Lung (tissue), 11 donors: ENCODE measurements at regions not wholly inside any gene's neighbourhood (a gene's known extent, or its start where the extent isn't known, plus 50 kb on each side); places are given as distances from the start of the nearest gene placed in this dataset.

Source experiments
- ATAC-seq: fragments of 200-7000 bp; cut with Tn5 transposase; one replicate; pipeline ENCODE4 v1.9.1; 2020; ENCODE audit warnings: moderate number of reproducible peaks; ENCODE audit not compliant: insufficient read depth, low FRiP score
- DNase-seq, 3 donors: peaks; one replicate each; pipeline ENCODE4 v3.0.0-alpha.2; 2013 to 2017
- H3K27ac ChIP-seq, 2 donors: one replicate each; pipeline ENCODE4 v1.5.1; 2013; ENCODE audit warnings: mild to moderate bottlenecking in 2 of 2, moderate library complexity in 2 of 2, control low read depth in 1 of 2, inconsistent platforms in 1 of 2, low read depth in 1 of 2, low read length in 1 of 2
- H3K27me3 ChIP-seq, 3 donors: one replicate each; pipeline ENCODE4 v1.5.1; 2013; ENCODE audit warnings: low read length in 2 of 3; ENCODE audit not compliant: control insufficient read depth in 3 of 3, insufficient read depth in 3 of 3
- H3K36me3 ChIP-seq, 4 donors: one replicate each; pipeline ENCODE4 v1.5.1; 2013; ENCODE audit warnings: low read length in 4 of 4, mild to moderate bottlenecking in 1 of 4, moderate library complexity in 1 of 4; ENCODE audit not compliant: control insufficient read depth in 4 of 4, insufficient read depth in 4 of 4
- H3K4me1 ChIP-seq, 5 donors: one replicate each; pipeline ENCODE4 v1.5.1; 2013; ENCODE audit warnings: low read length in 5 of 5, mild to moderate bottlenecking in 2 of 5, moderate library complexity in 1 of 5; ENCODE audit not compliant: control insufficient read depth in 5 of 5, insufficient read depth in 5 of 5
- H3K4me3 ChIP-seq: one replicate; pipeline ENCODE4 v1.5.1; 2013; ENCODE audit warnings: mild to moderate bottlenecking, control low read depth, moderate library complexity
- H3K9ac ChIP-seq, 2 donors: one replicate each; pipeline ENCODE4 v1.5.1; 2013; ENCODE audit warnings: low read length in 2 of 2, control low read depth in 1 of 2; ENCODE audit not compliant: insufficient read depth in 1 of 2
- H3K9me3 ChIP-seq, 4 donors: one replicate each; pipeline ENCODE4 v1.5.1; 2013; ENCODE audit warnings: low read length in 3 of 4, mild to moderate bottlenecking in 1 of 4, moderate library complexity in 1 of 4; ENCODE audit not compliant: control insufficient read depth in 4 of 4, insufficient read depth in 3 of 4
- CTCF ChIP-seq: IDR thresholded peaks from 2 replicates; pipeline ENCODE4 v1.5.1; 2012; ENCODE audit warnings: mild to moderate bottlenecking; ENCODE audit errors: control extremely low read depth, extremely low read depth
- WGBS, 2 donors: extraction: QIAGEN DNeasy Blood & Tissue Kit; methylation state at CpG; one replicate each; pipeline ENCODE4 v1.1.7; 2013; 5-methylcytosine and 5-hydroxymethylcytosine counted together
- donor health status: control.
- donor health status: control.
- donor health status: Bipolar disorder and iron deficiency.
- donor health status: healthy.
- donor health status: DM: yes; HTN: yes; CAD: no.

GRCh38 chr17:77697480-77698400, 260.8 kb upstream of the TNRC6C start:
- WGBS, 2 donors, result 52 to 70% methylated on average over 16 of the region's 16 CpGs

DNA sequence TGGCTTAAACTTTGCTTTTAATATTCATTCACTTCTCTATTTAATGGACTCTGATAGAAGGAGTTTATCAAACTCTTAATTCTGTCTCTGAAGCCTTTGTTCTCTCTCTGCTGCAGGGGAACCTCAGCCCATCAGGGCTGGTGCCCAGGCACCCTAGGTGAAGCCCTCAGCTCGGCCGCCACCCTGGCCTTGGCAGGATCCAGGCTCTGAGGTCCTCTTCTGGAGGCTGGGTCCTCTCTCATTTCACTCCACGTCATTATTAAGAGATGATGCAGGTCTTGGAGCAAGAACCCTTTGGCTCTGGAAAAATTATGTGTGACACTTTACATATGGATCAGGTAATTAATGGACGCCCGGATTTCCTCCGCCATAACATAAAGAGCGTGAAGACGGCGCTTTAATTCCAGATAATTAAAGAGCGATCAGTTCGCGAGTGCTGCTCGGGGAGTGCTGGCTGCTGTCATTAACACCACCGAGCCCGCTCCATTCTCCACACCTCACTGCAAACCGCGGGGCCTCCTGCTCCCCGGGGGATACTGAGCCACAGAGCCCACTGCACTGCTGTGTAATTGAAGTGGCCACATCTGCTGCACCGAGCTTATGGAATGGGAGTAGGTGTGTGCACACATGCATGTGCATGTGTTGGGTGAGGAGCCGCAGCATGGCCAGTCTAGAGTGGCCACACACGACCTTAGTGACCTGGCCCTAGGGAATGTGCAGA, 259.4 kb upstream of the TNRC6C start:
- no peak for ATAC-seq
- no peak for TF ChIP-seq CTCF
- Histone ChIP-seq H3K27ac (no peak overlapping the region), H3K9me3 (peaks cover 0 to 13% (median 3%) of the 10 kb centered on the region in 4 donors), H3K27me3 (peaks cover 0 to 27% (median 11%) of the 10 kb centered on the region in 3 donors), H3K4me3 (no peak overlapping the region), H3K36me3 (no peaks in the 10 kb centered on the region), H3K4me1 (no peaks in the 10 kb centered on the region), H3K9ac (no peak overlapping the region)
- WGBS, 2 donors, result 88 to 91% methylated on average over 21 of the region's 21 CpGs
- DNase-seq, result no peak

More at GRCh38 chr17:77697480-77698400, 260.8 kb upstream of the TNRC6C start:
- peaks cover 0 to 35% (median 11%) of the 10 kb centered on the region in 3 donors for H3K27me3 ChIP-seq
- H3K9me3 ChIP-seq, result peaks cover 0 to 11% (median 0%) of the 10 kb centered on the region in 4 donors
- ATAC-seq, result no peak
- no peaks in the 10 kb centered on the region for H3K36me3 ChIP-seq
- no peak overlapping the region for H3K9ac ChIP-seq
- DNase-seq, result no peak
- no peaks in the 10 kb centered on the region for H3K4me1 ChIP-seq
- H3K4me3 ChIP-seq, result no peak overlapping the region
- no peak overlapping the region for H3K27ac ChIP-seq
- no peak for TF ChIP-seq CTCF

- H3K9me3 ChIP-seq, result peaks cover 0 to 24% (median 9%) of the 10 kb centered on the region in 4 donors
- no peaks in the 10 kb centered on the region for H3K36me3 ChIP-seq
- no peak overlapping the region for H3K27ac ChIP-seq
- H3K9ac ChIP-seq, result no peak overlapping the region
- peaks cover 0 to 22% (median 8%) of the 10 kb centered on the region in 3 donors for H3K27me3 ChIP-seq
- no peak for TF ChIP-seq CTCF
- 76 to 83% methylated on average over 13 of the region's 13 CpGs for WGBS, 2 donors
- no peak overlapping the region for H3K4me3 ChIP-seq
- ATAC-seq (no peak), DNase-seq (no peak)
- H3K4me1 ChIP-seq, result no peaks in the 10 kb centered on the region
These were observed 258.2 kb upstream of the TNRC6C start for GRCh38 chr17:77700165-77700881.
